DOHH2 (cell line): ENCODE measurements at regions not wholly inside any gene's neighbourhood (a gene's known extent, or its start where the extent isn't known, plus 50 kb on each side); places are given as distances from the start of the nearest gene placed in this dataset.

Experiments
- H3F3A ChIP-seq: fragments of 200-600 bp; sonication (generic), shearing (Covaris generic); 2 replicates; pipeline ENCODE4 v1.6.0; 2016; ENCODE audit warnings: antibody characterized with exemption, mild to moderate bottlenecking; ENCODE audit not compliant: control insufficient read depth, insufficient read depth
- H3K27ac ChIP-seq: fragments of 200-600 bp; sonication (generic); 2 replicates; pipeline ENCODE4 v1.5.1; 2014; ENCODE audit warnings: low read depth, mild to moderate bottlenecking, low read length, moderate library complexity
- H3K27me3 ChIP-seq: fragments of 200-600 bp; sonication (generic); 2 replicates; pipeline ENCODE4 v1.6.1; 2014; ENCODE audit warnings: mild to moderate bottlenecking, low read length, mixed read lengths; ENCODE audit not compliant: control insufficient read depth
- H3K36me3 ChIP-seq: fragments of 200-600 bp; sonication (generic); 2 replicates; pipeline ENCODE4 v1.6.1; 2014; ENCODE audit warnings: mild to moderate bottlenecking, low read length, moderate library complexity, mixed read lengths; ENCODE audit not compliant: control insufficient read depth
- H3K4me1 ChIP-seq: fragments of 200-600 bp; sonication (generic); 2 replicates; pipeline ENCODE4 v1.6.1; 2014; ENCODE audit warnings: mild to moderate bottlenecking, low read length, mixed read lengths; ENCODE audit not compliant: control insufficient read depth
- H3K4me2 ChIP-seq: fragments of 200-600 bp; sonication (generic); 2 replicates; pipeline ENCODE4 v1.6.0; 2014; ENCODE audit warnings: mild to moderate bottlenecking, low read length, moderate library complexity
- H3K4me3 ChIP-seq: fragments of 200-600 bp; sonication (generic); 2 replicates; pipeline ENCODE4 v1.5.1; 2014; ENCODE audit warnings: mild to moderate bottlenecking, low read length, mixed read lengths
- H3K79me2 ChIP-seq: fragments of 200-600 bp; sonication (generic); 2 replicates; pipeline ENCODE4 v1.6.1; 2014; ENCODE audit warnings: mild to moderate bottlenecking, low read length, mixed read lengths; ENCODE audit not compliant: control insufficient read depth
- H3K9me2 ChIP-seq: fragments of 200-600 bp; sonication (generic); replicated peaks from 2 replicates; pipeline ENCODE4 v1.6.1; 2014; ENCODE audit warnings: mild to moderate bottlenecking, low read length, mixed read lengths; ENCODE audit not compliant: control insufficient read depth
- H3K9me3 ChIP-seq: fragments of 200-600 bp; sonication (generic); 2 replicates; pipeline ENCODE4 v1.6.1; 2014; ENCODE audit warnings: antibody characterized with exemption, low read length, mixed read lengths; ENCODE audit not compliant: control insufficient read depth, insufficient read depth
- H4K20me1 ChIP-seq: fragments of 200-600 bp; sonication (generic); 2 replicates; pipeline ENCODE4 v1.6.0; 2014; ENCODE audit warnings: low read depth, mild to moderate bottlenecking, antibody characterized with exemption, low read length, moderate library complexity; ENCODE audit not compliant: control insufficient read depth, insufficient read depth
- CTCF ChIP-seq: fragments of 200-600 bp; sonication (generic); IDR thresholded peaks from one replicate; pipeline ENCODE4 v1.5.1; 2014; ENCODE audit warnings: antibody characterized with exemption, mild to moderate bottlenecking, low read depth, low read length; ENCODE audit not compliant: poor library complexity, severe bottlenecking
- EZH2phosphoT487 ChIP-seq: fragments of 200-600 bp; sonication (generic); IDR thresholded peaks from 2 replicates; pipeline ENCODE4 v1.6.1; 2017; ENCODE audit warnings: borderline replicate concordance, mild to moderate bottlenecking, antibody characterized with exemption, low read length, moderate library complexity, mixed read lengths

DNA sequence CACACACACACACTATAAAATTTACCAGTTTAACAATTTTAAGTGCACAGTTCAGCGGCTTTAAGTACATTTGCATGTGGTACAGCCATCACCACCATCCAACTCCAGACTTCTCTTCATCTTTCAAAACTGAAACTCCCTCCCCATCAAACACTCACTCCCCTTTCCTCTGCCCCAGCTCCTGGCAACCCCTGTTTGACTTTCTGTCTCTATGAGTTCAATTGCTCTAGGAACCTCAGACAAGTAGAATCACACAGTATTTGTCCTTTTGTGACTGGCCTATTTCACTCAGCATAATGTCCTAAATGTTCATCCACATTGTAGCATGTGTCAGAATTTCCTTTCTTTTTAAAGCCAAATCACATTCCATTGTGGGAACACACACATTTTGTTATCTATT, 302.8 kb upstream of the FOXQ1 start:
- Histone ChIP-seq H3K4me1 (no peaks in the 10 kb centered on the region), H4K20me1 (no peaks in the 10 kb centered on the region), H3K4me2 (no peak overlapping the region), H3K27ac (no peak overlapping the region), H3K4me3 (no peak overlapping the region), H3K36me3 (no peaks in the 10 kb centered on the region), H3K9me3 (no peaks in the 10 kb centered on the region), H3K27me3 (no peaks in the 10 kb centered on the region), H3F3A (no peaks in the 10 kb centered on the region), H3K79me2 (no peaks in the 10 kb centered on the region), H3K9me2 (no peaks in the 10 kb centered on the region)
- TF ChIP-seq EZH2phosphoT487, result no peak
- no peak for TF ChIP-seq CTCF

DNA sequence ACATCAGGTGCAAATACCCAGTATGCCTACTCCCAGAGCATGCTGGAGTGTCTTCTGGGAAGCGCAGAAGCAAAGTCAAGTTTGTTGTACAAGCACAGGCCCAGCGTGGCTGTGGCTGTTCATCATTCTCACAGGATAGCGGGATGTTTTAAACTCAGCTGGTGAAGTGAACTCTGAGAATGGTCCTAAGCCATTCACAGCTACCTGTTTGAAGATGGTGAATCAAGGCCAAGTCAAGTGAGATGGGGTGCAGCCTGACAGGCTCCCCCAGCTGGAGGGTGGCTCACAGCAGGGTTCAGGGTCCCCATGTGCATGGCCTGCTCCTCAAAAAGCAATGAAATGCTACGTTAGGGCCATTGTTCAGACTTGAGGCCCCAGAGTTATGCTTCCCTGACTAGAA, 304.7 kb upstream of the FOXQ1 start:
- TF ChIP-seq EZH2phosphoT487 (no peak), CTCF (no peak)
- Histone ChIP-seq H3K27me3 (no peaks in the 10 kb centered on the region), H3K4me1 (no peaks in the 10 kb centered on the region), H3K9me3 (no peaks in the 10 kb centered on the region), H3K4me3 (no peak overlapping the region), H4K20me1 (no peaks in the 10 kb centered on the region), H3K79me2 (no peaks in the 10 kb centered on the region), H3K9me2 (no peaks in the 10 kb centered on the region), H3F3A (no peaks in the 10 kb centered on the region), H3K36me3 (no peaks in the 10 kb centered on the region), H3K27ac (no peak overlapping the region), H3K4me2 (no peak overlapping the region)

GRCh38 chr6:1004885-1005630, 306.8 kb upstream of the FOXQ1 start:
- H3F3A ChIP-seq, result no peaks in the 10 kb centered on the region
- H3K4me3 ChIP-seq, result no peak overlapping the region
- H3K9me2 ChIP-seq, result no peaks in the 10 kb centered on the region
- no peaks in the 10 kb centered on the region for H3K4me1 ChIP-seq
- no peak for TF ChIP-seq CTCF
- no peak for TF ChIP-seq EZH2phosphoT487
- no peaks in the 10 kb centered on the region for H3K36me3 ChIP-seq
- H3K27me3 ChIP-seq, result no peaks in the 10 kb centered on the region
- no peaks in the 10 kb centered on the region for H3K9me3 ChIP-seq
- no peaks in the 10 kb centered on the region for H3K79me2 ChIP-seq
- H3K27ac ChIP-seq, result no peak overlapping the region
- no peak overlapping the region for H3K4me2 ChIP-seq
- H4K20me1 ChIP-seq, result no peaks in the 10 kb centered on the region
